M059J (cell line): ENCODE measurements at regions not wholly inside any gene's neighbourhood (a gene's known extent, or its start where the extent isn't known, plus 50 kb on each side); places are given as distances from the start of the nearest gene placed in this dataset.
"Not testable (repeated sequence)": the region's sequence is repeated elsewhere in the genome, so short reads cannot be mapped to it uniquely, and the experiment has no call there.

Source experiments
- DNase-seq: peaks from one replicate; pipeline ENCODE4 v3.0.0-alpha.2; 2012; ENCODE audit warnings: low read depth

GRCh38 chr2:175353275-175353674 lies 171.8 kb upstream of the ATP5MC3 start:
- DNase-seq: no peak

- peak; percentile 5 for DNase-seq
Measured at GRCh38 chr2:175351512-175351911, 170.0 kb upstream of the ATP5MC3 start.

GRCh38 chr2:175350105-175350504 lies 168.6 kb upstream of the ATP5MC3 start:
- DNase-seq: no peak

GRCh38 chr2:175342085-175342484 lies 160.6 kb upstream of the ATP5MC3 start:
- no peak for DNase-seq

GRCh38 chr2:175330195-175330594 lies 148.7 kb upstream of the ATP5MC3 start:
- DNase-seq: no peak

GRCh38 chr2:175326801-175327200 lies 145.3 kb upstream of the ATP5MC3 start:
- DNase-seq: no peak

- not testable (repeated sequence) for DNase-seq
Measured at GRCh38 chr2:175326164-175326563, 144.7 kb upstream of the ATP5MC3 start.

GRCh38 chr2:175323162-175323561 lies 141.7 kb upstream of the ATP5MC3 start:
- no peak for DNase-seq

GRCh38 chr2:175318542-175318941 lies 137.0 kb upstream of the ATP5MC3 start:
- DNase-seq: no peak

- DNase-seq: no peak
Measured at GRCh38 chr2:175317751-175318150, 136.2 kb upstream of the ATP5MC3 start.

- DNase-seq: no peak
Measured at GRCh38 chr2:175312137-175312536, 130.6 kb upstream of the ATP5MC3 start.

GRCh38 chr2:175310813-175311504 lies 129.4 kb upstream of the ATP5MC3 start:
- DNase-seq: no peak

GRCh38 chr2:175309799-175310198 lies 128.3 kb upstream of the ATP5MC3 start:
- DNase-seq: peak; percentile 20

- DNase-seq: no peak
Measured at GRCh38 chr2:175308005-175308404, 126.5 kb upstream of the ATP5MC3 start.

GRCh38 chr2:175304541-175304940 lies 123.0 kb upstream of the ATP5MC3 start:
- DNase-seq: no peak

- no peak for DNase-seq
Measured at GRCh38 chr2:175293776-175294175, 112.3 kb upstream of the ATP5MC3 start.

GRCh38 chr2:175293195-175293594 lies 111.7 kb upstream of the ATP5MC3 start:
- DNase-seq: no peak

GRCh38 chr2:175282886-175283285 lies 101.4 kb upstream of the ATP5MC3 start:
- no peak for DNase-seq

- DNase-seq: peak; percentile 25
Measured at GRCh38 chr2:175282300-175282699, 100.8 kb upstream of the ATP5MC3 start.

GRCh38 chr2:175277772-175278171 lies 96.3 kb upstream of the ATP5MC3 start:
- no peak for DNase-seq

GRCh38 chr2:175275539-175275938 lies 94.0 kb upstream of the ATP5MC3 start:
- no peak for DNase-seq

GRCh38 chr2:175259164-175259563 lies 77.7 kb upstream of the ATP5MC3 start:
- no peak for DNase-seq

GRCh38 chr2:175256806-175257585 lies 75.5 kb upstream of the ATP5MC3 start:
- DNase-seq: no peak
